ENCODE measurements at regions not wholly inside any gene's neighbourhood (a gene's known extent, or its start where the extent isn't known, plus 50 kb on each side); places are given as distances from the start of the nearest gene placed in this dataset.

GRCh38 chr6:170046791-170047626 is 243.9 kb downstream of the DLL1 start:
- DNase-seq = peak; percentile 5 to 29
- no peak for ATAC-seq
- intact Hi-C loops (cut with DNase I, micrococcal nuclease) = no loop called here

GRCh38 chr6:170045981-170046667 is 244.8 kb downstream of the DLL1 start:
- peak; percentile 1 to 35 for DNase-seq
- intact Hi-C loops (cut with DNase I, micrococcal nuclease) = no loop called here
- ATAC-seq = no peak

GRCh38 chr6:170045563-170045960 is 245.3 kb downstream of the DLL1 start:
- DNase-seq (peak in 1 of 2 donors; percentile 18), ATAC-seq (no peak)
- intact Hi-C loops (cut with DNase I, micrococcal nuclease) = no loop called here

GRCh38 chr6:170044836-170045562 is 245.9 kb downstream of the DLL1 start:
- intact Hi-C loops (cut with DNase I, micrococcal nuclease) = no loop called here
- DNase-seq = peak in 1 of 2 donors; percentile 19
- no peak for ATAC-seq

- intact Hi-C loops (cut with DNase I, micrococcal nuclease) = no loop called here
- DNase-seq (peak in 1 of 2 donors; percentile 8), ATAC-seq (no peak)
Observed at GRCh38 chr6:170043881-170044790, 246.7 kb downstream of the DLL1 start.

GRCh38 chr6:170043150-170043819 is 247.6 kb downstream of the DLL1 start:
- DNase-seq (no peak), ATAC-seq (no peak)
- intact Hi-C loops (cut with DNase I, micrococcal nuclease) = no loop called here

GRCh38 chr6:170042596-170043118 is 248.2 kb downstream of the DLL1 start:
- intact Hi-C loops (cut with DNase I, micrococcal nuclease) = no loop called here
- DNase-seq = peak in 1 of 2 donors; percentile 3
- ATAC-seq = no peak

- ATAC-seq (no peak), DNase-seq (no peak)
- intact Hi-C loops (cut with DNase I, micrococcal nuclease) = no loop called here
Observed at GRCh38 chr6:170042123-170042522, 248.8 kb downstream of the DLL1 start.

GRCh38 chr6:170041526-170041925 is 249.4 kb downstream of the DLL1 start:
- ATAC-seq (no peak), DNase-seq (no peak)
- intact Hi-C loops (cut with DNase I, micrococcal nuclease) = no loop called here

GRCh38 chr6:170040906-170041305 is 250.0 kb downstream of the DLL1 start:
- intact Hi-C loops (cut with DNase I, micrococcal nuclease) = no loop called here
- ATAC-seq = no peak
- peak in 1 of 2 donors; percentile 5 for DNase-seq

GRCh38 chr6:170040115-170040500 is 250.8 kb downstream of the DLL1 start:
- ATAC-seq (no peak), DNase-seq (peak in 1 of 2 donors; percentile 4)
- intact Hi-C loops (cut with DNase I, micrococcal nuclease) = no loop called here

GRCh38 chr6:170039156-170040114 is 251.4 kb downstream of the DLL1 start:
- peak; percentile 1 to 17 for DNase-seq
- intact Hi-C loops (cut with DNase I, micrococcal nuclease) = no loop called here
- ATAC-seq = no peak

GRCh38 chr6:170038708-170039107 is 252.2 kb downstream of the DLL1 start:
- intact Hi-C loops (cut with DNase I, micrococcal nuclease) = no loop called here
- ATAC-seq (no peak), DNase-seq (peak; percentile 1 to 19)

GRCh38 chr6:170038251-170038650 is 252.6 kb downstream of the DLL1 start:
- intact Hi-C loops (cut with DNase I, micrococcal nuclease) = no loop called here
- peak in 1 of 2 donors; percentile 31 for DNase-seq
- ATAC-seq = peak; percentile 42

- intact Hi-C loops (cut with DNase I, micrococcal nuclease) = no loop called here
- ATAC-seq = no peak
Observed at GRCh38 chr6:170037541-170038250, 253.2 kb downstream of the DLL1 start.

GRCh38 chr6:170036916-170037315 is 254.0 kb downstream of the DLL1 start:
- DNase-seq = no peak
- ATAC-seq = no peak
- intact Hi-C loops (cut with DNase I, micrococcal nuclease) = no loop called here

More at GRCh38 chr6:170037541-170038250, 253.2 kb downstream of the DLL1 start:
- DNase-seq = peak; percentile 32 to 48
